HG03159 (cell line): ENCODE measurements at regions not wholly inside any gene's neighbourhood (a gene's known extent, or its start where the extent isn't known, plus 50 kb on each side); places are given as distances from the start of the nearest gene placed in this dataset.
A peak's percentile ranks its signal among the peaks of the same experiment; 100 is the strongest.
"Not testable (repeated sequence)": the region's sequence is repeated elsewhere in the genome, so short reads cannot be mapped to it uniquely, and the experiment has no call there.

Experiments
- ATAC-seq: cut with Tn5 transposase; IDR thresholded peaks from one replicate; pipeline ENCODE4 v1.9.1; 2021; ENCODE audit warnings: mild to moderate bottlenecking, moderate library complexity; ENCODE audit not compliant: unreplicated experiment

DNA sequence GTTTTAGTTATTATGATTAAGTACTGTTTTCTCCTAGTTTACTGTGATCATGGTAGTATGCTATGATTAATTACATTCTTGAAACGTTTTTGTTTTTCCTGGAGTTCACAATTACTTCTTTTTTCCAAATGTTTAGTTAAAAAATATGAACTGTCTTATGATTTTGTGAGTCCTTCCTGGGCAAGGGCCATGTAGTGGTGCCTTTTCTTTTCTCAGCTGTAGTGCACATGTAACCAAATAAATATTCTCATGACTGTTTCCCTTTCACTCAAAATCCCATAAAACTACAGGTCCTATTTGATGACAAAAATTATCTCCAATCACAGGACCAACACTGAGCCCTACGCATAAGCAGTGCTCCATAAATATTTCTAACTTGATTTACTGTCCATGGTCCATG is 118.9 kb upstream of the EGR2 start:
- ATAC-seq = no peak

DNA sequence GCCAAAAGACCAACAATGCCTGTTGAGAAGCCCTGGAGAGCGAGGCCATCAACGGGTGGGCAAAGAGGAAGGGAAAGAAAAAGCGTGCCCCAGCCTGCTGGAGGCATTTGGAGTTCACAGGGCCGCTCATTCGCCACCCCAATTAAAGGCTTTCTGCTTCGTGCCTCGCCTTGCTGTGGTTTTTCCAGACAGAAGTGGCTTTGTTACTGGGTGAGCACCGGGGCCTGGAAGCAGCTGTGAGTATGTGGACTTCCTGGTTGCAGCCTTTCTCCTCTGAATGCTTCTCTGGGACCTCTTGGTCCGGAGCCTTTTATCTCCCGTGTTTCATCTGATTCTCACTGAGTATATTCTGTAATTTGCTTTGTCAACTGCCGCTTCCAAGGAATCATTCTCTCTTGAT is 118.1 kb upstream of the EGR2 start:
- no peak for ATAC-seq

DNA sequence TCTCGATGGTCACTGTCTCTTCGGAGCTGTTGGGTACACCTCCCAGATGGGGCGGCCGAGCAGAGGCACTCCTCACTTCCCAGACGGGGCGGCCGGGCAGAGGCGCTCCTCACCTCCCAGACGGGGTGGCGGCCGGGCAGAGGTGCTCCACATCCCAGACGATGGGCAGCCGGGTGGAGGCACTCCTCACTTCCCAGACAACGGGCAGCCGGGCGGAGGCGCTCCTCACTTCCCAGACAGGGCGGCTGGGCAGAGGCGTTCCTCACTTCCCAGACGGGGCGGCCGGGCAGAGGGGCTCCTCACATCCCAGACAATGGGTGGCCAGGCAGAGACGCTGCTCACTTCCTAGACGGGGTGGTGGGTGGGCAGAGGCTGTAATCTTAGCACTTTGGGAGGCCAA is 112.6 kb upstream of the EGR2 start:
- not testable (repeated sequence) for ATAC-seq

DNA sequence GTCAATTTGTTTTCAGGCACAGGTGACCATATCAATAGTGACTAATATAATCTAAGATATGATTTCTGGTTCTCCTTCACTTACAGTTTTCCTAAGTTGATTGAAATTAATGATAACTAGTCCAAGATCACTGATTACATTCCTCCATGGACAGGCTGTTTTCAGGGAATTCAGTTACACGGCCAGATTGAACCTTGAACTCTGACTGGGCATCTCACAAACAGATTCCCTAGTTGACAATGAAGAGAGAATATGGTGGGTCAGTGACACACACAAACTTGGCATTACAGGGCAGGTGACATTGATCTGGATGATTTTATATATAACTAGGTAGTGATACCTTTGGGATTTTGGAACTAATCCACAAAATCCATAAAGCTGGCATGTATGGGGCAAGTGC is 110.2 kb upstream of the EGR2 start:
- ATAC-seq = no peak

DNA sequence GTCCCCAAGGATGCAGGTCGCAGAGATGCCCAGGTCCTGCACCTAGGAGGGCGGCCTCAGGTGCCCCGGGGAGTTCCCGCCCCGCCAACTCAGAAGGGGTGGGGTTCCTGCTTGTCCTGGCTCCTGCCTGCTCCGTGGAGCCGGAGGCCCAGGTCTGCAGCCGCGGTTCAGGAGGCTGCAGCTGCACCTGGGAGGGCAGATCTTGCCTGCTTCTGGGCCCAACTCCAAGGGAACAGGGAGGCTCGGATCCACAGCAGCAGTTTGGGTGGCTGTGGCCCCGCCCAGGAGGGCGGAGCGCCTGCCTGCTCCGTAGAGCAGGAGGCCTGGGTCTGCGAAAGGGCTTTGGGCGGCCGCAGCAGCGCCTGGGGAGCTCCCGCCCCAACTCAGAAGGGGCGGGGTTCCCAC is 108.2 kb upstream of the EGR2 start:
- no peak for ATAC-seq

DNA sequence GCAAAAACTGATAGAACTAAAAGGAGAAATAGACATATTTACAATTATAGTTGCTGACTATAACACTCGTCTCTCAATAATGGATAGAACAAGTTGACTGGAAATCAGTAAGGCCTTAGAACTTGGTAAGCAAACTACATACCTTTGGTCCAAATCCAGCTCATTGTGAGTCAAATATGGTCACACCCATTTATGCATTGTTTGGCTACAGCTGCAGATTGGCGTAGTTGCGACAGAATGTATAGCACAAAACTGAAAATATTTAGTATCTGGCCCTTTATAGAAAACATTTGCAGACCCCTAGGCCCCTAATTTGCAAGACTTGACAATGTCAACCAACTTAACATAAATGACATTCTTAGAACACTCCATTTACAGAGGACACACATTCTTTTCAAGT is 103.6 kb upstream of the EGR2 start:
- no peak for ATAC-seq

DNA sequence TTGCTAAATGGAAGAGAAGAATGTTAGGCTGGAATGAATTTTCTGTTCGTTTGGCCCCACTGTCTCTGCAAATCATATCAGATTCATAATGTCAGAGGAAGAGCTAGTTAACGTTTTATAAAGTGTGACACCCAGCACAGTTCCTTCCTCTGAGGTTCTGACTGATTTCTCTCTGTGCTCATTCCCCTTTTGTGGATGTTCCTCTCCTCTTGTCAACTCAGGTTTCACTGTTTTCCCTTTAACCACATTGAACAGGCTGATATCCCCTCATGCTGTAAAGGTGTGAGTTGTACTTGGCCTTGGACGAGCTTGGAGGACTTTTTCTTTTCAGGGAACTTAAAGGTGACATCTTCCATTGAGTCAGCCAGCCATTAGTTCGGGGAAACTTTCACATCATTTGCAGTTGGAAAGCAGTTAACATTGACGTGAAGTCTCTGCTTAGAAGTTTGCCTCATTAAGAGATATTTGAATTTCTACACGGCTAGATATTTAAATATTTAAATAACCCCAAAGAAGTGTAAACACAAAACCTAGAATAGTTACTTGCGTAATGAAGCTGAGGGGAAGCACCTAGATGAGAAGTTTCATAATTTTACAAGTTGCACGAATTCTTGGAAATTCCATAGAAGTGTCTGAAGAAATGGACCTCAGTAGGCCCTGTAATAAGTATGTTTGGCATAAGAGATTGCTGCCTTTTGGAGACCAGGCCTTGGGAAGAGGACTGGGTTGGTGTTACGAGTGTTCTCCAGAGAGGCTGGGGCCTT is 101.5 kb upstream of the EGR2 start:
- peak; percentile 59 for ATAC-seq

DNA sequence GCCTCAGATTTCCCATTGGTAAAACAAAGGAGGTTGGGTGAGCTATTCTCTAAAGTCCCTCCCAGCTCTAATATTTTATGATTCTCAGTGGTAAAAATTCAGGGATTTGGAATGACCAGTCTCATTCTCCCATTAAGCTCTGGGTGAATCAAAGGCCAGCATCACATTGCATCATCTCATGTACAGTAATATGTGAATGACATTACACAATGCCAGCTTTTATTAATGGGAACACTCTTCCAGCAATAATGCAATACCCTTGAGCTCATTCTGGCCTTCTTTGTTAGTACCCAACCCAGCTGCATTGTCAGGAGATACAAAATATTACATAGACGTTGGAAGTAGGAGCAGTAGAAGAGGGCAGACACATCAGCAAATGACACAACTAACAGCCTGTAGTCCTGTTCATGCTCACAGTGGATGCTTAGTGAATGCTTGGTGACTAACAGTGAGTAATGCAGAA is 100.0 kb upstream of the EGR2 start:
- ATAC-seq = no peak

DNA sequence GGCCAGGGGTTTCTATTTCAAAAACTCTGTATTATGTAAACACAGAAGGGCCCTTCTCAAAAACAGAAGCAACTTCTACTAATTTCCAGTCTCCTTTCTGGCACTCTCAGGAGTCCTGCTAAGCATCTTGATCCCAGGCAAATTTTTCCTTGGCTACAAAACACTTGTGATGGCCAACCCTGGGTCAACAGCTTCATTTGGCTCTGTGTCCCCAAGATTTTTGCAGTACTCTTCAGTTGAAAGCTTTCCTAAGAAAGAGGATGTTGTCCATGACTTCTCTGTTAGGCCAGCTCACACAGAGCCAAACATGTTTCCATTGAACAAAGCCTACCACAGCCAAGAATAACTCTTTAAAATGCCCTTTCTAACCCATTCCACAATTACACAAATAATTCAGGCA is 99.0 kb upstream of the EGR2 start:
- ATAC-seq = no peak

DNA sequence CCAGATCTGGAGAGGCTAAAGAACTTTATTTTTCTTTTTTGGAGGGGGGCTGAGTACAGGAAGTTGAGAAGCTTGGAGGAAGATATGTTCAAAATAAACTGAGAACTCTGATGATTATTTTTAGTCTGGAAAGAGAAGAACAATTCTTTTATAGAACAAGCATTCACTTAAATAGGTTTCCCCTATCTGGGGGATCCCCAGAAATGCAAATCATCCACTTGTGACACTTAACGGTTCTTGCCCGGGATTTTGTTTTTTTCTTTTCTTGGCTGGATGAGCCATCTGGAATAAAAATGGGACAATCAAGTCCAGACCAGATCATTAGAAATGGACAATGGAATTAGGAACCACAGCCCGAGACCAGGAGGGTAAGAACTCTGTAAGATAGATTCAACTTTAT is 95.9 kb upstream of the EGR2 start:
- no peak for ATAC-seq

DNA sequence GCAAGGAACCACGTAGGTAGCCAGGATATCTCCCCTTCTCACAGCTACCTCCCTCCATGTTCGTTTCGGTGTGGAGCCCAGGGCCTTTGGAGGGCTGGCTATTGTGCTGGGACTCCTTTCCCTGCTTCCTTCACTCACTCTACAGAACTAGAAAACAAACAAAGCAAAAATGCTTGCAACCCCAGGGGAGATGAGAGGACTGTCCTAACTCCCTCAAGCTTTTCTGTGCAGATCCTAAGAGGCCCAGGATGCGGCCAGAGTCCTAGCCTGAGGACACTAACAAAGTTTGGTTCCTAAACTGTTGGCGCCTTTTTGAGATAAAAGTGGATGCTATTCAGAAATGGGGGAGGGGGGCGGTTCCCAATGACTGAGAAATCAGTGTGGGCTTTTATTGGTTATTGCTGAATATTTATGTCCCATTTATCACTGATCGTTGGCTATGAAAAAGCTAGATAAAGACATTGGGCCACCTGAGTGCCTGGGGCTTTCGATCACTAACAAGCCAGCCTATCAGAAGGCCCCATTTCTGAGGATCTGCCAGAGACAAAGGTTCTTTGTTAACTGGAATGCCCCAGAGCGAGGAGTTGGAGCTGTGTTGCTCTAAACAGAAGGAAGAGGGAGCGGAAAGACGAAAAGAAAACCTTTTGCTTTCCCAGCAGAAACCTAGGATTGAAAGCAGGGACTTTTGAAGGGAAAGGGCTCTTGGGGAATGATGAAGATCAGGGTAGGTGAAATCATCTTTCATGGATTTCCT is 95.2 kb upstream of the EGR2 start:
- ATAC-seq = no peak

DNA sequence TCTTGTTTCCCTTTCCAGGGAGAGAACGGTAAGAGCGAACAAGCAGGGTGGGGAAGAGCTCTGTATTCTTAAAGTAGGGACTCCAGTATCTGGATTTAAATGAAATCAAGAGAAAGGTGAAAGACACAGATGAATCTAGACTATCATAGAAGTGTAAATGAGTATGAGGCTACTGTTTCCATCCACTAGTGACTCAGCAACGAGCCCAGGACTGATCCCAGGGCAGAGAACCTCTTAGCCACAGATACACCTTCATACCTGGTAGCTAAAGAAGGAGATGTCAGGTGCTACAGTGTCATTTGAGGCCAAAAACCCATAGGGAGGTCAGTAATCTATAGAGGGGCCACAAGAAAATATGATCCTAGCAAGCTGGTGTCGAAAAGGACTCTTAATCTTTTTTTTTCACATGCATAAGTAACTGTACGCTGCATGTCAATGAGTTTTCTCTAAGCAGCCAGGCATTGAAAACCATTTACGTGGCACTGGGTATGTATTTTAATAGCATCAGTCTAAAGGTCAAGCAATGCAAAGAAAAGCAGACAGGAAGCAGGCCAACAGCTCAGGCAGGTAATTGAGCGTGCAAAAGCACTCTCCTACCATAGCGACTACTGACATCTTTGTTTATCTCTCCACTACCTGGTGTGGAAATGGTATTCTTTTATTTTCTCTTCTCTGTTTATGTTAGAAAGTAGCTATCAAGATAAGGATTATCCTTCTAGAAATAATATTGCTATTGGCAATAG is 91.5 kb upstream of the EGR2 start:
- ATAC-seq = peak; percentile 70

DNA sequence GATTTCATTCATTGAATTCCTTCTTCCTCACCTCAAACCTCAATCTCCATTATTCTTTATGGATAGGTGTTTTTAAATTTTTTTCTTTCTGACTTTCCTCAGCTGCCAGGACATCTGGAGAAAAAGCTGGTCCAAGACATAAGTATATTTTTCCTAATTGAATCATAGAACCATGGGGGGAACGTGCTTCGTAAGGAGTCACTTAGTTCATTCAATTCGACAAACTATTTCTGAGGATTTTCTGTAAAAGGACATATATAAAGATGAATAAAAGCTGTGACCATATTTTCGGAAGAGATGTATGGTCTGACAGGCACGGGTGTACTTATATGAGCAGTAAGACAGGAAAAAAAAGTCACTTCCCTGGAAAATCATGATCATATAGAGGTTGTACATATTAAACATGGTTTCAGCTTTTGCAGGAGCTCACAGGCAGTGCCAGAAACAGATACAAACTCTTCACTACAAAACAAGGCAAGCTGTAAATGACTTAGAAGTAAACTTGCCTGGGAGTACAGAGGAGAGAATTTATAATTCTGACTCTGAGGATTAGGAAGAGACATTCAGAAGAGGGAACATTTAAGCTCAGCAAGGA is 88.2 kb upstream of the EGR2 start:
- no peak for ATAC-seq

DNA sequence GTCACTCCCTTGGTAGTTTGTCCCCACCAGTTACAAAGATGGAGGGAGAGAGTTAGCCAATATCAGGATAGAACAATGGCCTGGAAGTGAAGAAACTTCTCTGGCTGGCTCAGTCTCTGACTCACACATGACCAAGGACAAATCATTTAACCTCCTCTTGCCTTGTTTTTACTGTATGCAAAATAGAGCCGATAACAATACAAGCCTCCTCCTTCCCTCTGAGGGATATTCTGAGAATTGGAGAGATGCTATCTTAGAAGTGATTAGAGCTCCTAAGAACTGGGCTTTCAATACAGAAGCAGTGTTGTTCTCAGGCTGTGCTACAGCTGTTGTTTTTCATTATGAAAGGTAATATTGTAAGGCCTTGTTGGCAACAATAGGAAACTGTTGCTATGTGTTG is 87.7 kb upstream of the EGR2 start:
- no peak for ATAC-seq

DNA sequence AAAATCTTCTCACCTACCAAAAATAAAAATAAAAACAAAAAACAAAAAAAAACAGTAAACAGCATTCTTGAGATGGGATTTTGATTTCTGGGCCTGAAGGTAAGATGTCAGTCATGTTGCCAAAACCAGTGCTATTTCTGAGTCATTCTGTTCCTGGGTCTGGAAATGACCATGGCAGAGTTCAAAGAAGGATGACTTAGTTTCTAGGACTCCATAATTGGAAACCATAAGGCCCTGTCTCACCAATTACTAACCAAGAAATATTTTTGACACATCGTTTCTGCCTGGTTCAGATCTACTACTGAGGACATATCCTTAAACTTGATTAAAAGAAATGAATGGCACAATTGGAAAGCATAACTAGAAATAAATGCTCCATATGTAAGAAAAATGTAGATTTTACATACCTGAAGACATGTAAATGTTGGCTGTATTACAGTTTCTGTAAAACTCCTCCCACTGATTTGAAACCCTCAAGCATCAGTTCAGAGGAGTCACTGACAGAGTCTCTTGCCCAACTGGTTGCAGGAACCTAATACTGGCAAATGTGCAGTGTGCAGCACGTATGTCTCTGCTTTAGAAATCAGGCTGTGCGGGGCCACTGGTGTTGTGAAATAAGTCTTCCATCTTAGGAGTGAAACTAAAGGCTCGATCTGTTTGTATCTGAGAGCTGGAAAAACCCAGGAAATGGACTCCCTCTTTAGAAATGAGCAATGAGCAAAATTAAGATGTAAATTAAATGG is 84.8 kb upstream of the EGR2 start:
- ATAC-seq = no peak

DNA sequence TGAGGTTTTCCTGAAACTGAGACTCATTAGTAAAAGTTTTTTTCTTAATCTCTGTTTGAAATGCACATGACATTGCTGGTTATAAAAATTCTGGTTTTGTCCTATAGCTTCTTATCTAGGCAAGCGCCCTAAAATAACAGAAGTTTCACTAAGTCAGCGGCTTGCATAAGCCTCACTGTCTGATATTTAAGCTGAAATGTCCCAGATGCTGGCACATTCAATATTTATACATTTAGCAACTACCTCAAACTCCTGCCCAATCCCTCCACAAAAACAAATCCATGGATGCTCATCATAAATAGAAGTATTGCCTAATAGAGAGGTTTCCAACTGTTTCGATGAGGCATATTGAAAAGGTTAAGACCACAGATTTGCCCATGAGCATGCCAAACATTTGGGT is 83.1 kb upstream of the EGR2 start:
- ATAC-seq = no peak

DNA sequence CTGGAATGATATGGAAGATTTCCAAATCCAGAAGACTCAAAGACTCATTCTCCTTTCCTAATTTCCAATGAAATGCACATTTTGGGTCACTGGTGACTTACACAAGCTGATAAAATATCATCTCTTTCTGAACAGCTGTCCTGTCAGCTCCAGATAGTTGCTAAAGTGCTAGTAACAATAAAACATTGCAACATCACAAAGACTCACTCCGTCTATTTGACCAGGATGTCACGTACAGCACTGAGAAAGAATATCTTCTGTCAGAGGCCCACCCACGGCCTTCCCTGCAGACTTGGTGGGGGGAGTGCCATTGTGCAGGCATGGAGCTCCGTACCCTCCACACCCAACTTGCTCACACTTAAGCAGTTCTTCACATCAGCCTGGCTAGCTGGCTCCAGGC is 78.9 kb upstream of the EGR2 start:
- no peak for ATAC-seq

DNA sequence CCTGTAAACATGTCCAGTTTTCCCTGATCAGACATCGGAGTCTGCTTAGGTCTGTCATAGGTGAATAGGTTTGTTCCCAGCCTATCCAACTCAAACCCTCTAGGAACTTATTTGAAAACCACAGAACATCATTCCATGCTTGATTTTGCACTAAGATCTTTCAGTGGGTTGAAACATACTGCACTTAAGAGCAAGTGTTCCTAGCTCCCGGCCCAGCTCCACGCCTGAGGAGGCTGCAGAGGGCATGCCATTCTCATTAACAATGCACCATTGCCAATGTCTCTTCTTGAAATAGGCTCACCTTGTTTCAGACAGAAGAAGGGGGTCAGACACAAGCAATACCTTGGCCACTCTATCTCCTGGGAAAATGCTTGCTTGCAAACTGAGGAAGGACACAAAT is 78.0 kb upstream of the EGR2 start:
- ATAC-seq = no peak

DNA sequence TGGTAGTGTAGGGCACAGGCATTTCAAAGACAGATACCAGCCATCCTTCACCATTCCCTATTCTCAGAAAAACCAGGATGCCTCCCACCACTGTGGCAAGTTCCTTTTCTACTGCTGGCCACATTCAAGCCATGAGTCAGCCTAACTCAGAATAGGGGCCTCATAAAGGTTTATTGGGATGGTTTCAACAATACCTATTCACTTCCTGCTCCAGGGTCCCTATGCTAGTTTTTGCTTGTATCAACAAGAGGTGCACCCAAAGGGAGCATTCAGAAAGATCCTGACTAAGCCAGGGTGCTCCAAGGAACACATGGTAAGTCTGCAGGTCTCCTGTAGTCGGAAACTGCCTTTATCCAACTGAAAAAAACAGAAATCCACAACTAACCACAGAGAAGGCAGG is 76.9 kb upstream of the EGR2 start:
- no peak for ATAC-seq

DNA sequence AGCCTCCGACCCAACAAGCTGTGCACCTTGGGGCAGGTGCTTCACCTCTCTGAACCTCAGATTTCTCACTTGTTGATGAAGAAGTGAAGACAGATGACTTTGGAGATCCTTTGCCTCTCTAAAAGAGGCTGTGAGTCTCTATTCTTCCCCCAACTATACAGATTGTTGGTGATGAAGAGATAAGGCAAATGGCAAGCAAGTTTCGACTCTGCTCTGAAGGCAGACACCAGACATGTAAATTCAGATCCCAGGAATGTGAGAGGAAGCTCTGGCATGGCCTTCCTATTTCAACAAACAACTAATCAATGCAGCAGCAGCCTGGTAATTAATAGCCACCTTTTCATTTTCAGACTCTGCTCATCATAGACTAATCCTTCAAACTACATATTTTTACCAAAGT is 74.2 kb upstream of the EGR2 start:
- ATAC-seq = no peak

DNA sequence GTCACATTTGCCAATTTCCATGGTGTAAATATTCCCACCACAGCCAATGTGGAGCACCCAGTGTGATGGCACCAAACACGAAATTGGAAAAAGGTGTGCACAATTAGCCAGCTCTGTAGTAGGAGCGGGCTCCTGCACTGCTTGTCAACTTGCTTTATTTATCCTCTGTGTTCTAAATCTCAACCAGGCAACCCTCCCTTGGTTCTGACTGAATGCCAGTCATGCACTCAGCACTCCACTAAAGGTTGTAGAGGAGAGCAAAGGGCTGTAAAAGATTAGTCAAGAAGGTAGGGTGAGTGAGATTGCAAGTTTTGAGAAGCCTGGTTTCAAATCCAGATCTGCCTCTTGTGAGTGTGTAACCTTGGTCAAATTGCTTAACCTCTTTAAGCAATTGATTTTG is 71.5 kb upstream of the EGR2 start:
- no peak for ATAC-seq
